ENCODE measurements at regions not wholly inside any gene's neighbourhood (a gene's known extent, or its start where the extent isn't known, plus 50 kb on each side); places are given as distances from the start of the nearest gene placed in this dataset.

DNA sequence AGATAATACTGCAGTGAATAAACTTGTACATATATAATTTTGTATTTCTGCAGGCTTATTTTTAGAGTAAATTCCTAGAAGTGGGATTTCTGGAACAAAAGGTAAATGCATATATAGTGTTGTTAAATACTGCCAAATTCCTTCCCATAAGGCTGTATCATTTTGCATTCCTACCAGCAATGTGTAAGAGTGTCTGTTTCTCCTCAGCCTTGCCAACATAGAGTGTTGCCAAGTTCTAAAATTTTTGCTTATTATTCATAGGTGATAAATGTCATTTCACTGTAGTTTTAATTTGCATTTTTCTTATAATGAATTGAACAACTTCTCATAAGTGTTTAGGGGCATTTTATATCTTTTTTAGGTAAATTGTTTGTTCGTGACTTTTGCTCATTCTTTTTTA lies 174.2 kb upstream of the ZBED5 start:
- no peak for DNase-seq
- no peak for ATAC-seq
- intact Hi-C loops (cut with DNase I), result no loop called here

DNA sequence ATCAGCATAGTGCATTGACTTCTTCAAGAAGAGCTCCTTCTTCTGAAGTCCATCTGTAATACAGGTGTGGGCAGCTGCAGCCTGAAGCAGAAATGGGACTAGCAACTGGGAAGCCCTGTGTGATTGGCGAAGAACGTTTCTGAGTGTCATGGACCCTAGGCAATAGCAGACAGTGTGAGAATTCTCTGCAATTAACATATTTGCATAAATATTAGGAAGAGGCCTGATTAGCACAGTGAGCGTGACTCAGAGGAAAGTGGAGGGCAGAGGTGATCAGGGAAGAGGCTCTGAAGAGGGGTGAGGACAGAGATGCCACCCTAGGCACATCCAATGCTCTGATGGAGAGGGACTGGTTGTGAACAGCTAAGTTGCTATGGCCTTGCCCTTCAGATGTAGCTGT lies 171.2 kb upstream of the ZBED5 start:
- ATAC-seq (no peak), DNase-seq (no peak)
- intact Hi-C loops (cut with DNase I), result no loop called here

DNA sequence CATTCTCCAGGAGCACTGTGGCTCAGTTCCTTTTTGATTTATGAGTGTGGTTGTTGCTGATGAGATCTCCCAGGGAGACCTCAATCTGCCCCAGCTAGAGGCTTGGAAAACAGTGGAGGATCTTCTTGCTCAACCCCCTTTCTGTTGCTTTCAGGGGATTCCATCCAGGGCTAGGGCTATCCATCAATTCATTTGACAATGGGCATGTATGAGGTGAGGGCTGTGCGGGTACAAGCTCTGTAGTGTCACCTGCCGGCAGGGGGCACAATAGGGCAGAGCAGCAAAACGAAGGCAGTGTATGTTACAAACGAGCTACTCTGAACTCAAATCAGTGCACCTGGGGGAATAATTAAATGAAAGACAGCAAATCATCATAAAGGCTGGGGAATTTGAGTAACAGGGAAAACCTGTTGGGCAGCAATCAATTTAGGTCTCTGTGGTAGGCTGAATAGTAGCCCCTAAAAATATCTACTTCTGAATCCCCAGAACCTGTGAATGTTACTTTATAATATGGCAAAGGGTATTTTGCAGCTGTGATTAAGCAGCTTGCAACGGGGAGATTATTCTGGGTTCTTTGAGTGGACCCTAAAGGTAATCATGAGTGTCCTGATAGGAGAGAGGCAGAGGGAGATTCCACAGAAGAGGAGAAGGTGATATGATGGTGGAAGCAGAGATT lies 170.3 kb upstream of the ZBED5 start:
- intact Hi-C loops (cut with DNase I), result no loop called here
- ATAC-seq, result peak; percentile 85 to 86
- peak; percentile 65 for DNase-seq

DNA sequence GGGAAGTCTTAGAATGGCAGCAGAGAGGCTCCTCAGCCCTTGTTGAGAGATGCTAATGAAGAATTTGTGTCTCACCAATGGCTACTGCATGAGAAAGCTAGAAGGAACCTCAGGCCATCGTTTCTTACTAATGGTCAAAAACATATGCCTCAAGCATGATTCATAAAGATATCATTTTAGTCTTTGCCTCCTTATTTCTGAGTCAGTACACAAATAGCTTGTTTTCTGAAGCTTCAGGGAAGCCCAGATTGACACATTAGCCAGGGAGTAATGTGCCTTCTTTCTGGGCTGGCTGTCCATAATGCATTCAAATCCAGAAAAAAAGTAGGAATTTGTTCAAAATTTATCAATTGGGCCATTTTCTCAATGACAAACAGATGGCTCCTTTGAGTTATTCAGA lies 169.4 kb upstream of the ZBED5 start:
- ATAC-seq (peak in 1 of 2 donors; percentile 84), DNase-seq (no peak)
- intact Hi-C loops (cut with DNase I), result no loop called here

DNA sequence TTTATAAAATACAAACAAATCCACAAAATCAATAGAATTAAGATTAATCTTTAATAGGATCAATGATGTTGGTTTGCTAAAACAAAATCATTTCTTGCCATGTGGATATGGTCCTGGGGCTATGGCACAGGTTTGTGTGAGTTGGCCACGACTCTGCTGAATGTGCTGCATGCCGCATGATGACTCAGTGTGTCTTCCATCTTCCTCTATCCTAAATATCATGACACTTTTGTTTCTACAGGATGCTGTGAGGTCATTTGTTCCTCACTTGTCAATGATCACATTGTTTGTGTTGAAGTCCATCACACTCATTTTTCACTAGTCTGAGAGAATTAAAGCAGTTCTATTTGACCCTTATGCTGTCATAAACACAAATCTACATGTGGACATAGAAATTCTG lies 167.2 kb upstream of the ZBED5 start:
- ATAC-seq (no peak), DNase-seq (no peak)
- intact Hi-C loops (cut with DNase I), result no loop called here

DNA sequence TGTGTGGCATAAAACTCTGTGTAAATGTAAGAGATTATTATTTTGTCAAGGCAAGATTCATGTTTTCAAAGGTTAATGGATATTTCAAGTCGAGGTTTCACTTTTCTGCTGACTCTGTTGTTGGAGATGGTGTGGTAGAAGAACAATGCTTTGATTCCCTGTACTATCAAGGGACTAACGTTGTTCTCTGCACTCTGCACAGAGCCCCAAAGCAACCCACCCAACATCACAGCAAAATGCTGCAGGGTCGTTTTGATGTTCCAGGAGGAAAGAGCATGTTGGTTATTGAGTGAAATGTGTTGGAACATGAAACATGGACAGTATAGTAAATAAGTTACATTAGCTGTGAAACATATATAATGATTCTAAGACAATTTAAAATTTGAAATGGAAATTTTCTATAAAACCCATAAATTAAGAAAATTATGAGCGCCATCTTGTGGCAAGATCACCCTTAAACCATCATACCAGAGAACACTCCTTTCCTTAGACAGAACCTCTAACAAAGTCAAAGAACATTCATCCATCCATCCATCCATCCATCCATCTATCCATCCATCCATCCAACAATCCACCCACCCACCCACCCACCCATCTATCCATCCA lies 164.4 kb upstream of the ZBED5 start:
- ATAC-seq (no peak), DNase-seq (no peak)
- intact Hi-C loops (cut with DNase I), result loop anchor here (2.0 to 5.0 kb wide), 4 partner anchors 89 to 230 kb away; no protein-coding TSS in a partner anchor

DNA sequence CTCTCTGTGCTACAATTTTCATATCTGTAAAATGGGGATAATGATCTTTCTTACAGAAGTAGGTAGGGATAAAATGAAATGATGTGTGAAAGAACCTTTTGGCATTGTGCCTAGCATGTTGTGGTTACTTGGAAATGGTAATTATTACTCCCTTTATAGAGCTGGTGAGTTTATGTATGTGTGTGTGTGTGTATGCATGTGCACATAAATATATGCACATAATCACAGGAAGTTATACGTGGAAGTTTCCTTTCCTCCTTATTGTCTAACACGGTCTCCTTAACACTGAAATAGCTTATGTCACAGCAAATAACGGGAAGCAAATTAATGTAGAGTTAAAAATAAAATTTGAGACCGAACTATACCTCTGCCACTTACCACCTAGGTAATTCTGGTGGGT lies 163.7 kb upstream of the ZBED5 start:
- intact Hi-C loops (cut with DNase I), result loop anchor here in 1 of 2 donors (5.0 kb wide), 2 partner anchors 89 to 229 kb away; no protein-coding TSS in a partner anchor
- no peak for DNase-seq
- ATAC-seq, result no peak

DNA sequence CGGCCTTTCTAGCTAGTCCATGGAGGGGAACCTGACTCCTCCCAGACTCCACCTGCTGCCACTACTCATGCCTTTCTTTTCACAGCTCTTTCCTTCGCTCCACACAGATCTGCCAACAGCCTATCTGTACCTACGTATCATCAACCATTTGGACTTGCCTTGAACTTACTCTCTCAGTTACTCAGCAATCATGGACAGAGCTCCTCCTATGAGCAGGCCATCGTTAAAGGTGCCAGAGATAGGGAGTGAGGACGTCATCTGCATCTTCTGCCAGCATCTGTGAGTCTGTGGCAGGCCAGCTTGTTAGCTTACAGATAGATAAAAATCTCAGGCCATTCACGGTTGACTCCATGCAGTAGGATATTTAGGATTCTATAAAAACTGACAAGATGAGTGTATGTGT lies 162.9 kb upstream of the ZBED5 start:
- ATAC-seq (peak in 1 of 2 donors; percentile 95), DNase-seq (no peak)
- intact Hi-C loops (cut with DNase I), result loop anchor here in 1 of 2 donors (5.0 kb wide), 2 partner anchors 88 to 228 kb away; no protein-coding TSS in a partner anchor

DNA sequence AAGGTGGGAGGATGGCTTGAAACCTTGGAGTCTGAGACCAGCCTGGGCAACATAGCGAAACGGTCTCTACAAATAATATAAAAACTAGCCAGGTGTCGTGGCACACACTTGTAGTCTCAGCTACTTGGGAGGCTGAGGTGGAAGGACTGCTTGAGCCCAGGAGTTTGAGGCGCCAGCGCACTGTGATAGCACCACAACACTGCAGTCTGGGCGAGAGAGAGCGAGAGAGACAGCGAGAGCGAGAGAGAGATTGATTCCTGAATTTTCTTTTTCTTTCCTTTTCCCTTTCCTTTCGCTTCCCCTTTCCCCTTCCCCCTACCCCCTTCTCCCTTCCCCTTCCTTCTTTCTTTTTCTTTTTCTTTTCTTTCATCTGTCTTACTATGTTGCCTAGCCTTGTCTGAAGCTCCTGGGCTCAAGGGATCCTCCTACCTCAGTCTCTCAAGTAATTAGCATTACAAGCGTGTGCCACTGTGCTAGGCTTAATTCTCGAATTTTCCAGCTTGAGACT lies 162.4 kb upstream of the ZBED5 start:
- DNase-seq, result no peak
- ATAC-seq, result no peak
- intact Hi-C loops (cut with DNase I), result loop anchor here in 1 of 2 donors (5.0 kb wide), 2 partner anchors 88 to 228 kb away; no protein-coding TSS in a partner anchor

DNA sequence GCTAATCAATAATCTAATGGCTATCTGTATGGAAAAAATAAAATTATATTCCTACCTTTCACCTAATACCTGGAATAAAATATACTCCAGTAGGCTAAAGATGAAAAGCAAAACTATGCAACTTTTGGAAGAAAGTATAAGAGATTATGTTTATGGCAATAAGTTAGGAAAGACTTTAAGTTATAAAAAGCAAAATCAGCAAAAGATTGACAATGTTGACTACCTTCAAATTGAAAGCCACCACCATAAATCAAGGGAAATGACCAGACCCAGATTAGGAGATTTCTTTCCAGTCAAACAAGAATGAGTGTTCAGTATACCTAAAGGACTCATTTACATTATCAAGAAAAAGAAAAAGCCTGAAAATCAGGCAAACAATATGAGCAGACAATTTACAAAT lies 159.1 kb upstream of the ZBED5 start:
- no peak for DNase-seq

DNA sequence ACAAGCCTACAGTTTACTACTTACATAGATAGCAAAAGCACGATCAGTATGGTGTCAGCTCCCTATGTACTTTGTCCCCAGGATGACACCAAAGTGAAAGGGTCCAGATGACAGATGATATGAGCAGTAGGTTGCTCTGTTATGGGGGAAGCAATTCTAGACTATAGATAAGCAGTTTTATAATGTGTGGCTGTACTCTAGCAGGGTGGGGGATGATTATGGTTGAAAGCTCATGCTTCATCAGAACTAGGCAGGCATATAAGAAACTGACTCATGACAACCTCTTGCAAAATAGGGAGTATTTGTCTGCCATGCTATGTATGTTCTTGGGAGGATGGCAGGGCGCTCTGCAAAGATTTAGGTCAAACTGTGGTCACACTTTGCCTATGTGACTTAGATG lies 158.2 kb upstream of the ZBED5 start:
- no peak for DNase-seq
- intact Hi-C loops (cut with DNase I), result no loop called here
- ATAC-seq, result no peak

More for the DNA sequence above, 159.1 kb upstream of the ZBED5 start:
- ATAC-seq, result no peak
- intact Hi-C loops (cut with DNase I), result no loop called here

DNA sequence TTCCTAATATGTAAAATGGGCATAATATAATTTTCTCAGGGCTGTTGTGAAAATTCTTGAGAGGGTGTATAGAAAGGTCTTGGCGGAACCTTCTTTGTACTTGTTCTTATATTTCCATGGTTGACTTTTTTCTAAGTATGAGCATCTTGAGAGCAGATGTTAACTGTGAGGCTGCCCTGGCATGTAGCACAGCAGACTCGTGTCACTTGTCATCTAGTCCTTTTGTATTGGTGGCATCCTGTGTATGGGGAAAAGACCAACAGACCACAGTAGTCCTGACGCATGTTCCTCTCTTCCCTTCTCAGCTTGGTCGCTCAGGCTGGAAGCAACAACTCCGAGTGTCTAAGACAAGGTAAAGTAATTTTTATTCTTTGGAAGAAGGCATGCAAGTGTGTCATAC lies 153.8 kb upstream of the ZBED5 start:
- DNase-seq, result no peak
- no peak for ATAC-seq
- intact Hi-C loops (cut with DNase I), result loop anchor here in 1 of 2 donors (2.0 kb wide), 1 partner anchor 77 kb away; no protein-coding TSS in a partner anchor

DNA sequence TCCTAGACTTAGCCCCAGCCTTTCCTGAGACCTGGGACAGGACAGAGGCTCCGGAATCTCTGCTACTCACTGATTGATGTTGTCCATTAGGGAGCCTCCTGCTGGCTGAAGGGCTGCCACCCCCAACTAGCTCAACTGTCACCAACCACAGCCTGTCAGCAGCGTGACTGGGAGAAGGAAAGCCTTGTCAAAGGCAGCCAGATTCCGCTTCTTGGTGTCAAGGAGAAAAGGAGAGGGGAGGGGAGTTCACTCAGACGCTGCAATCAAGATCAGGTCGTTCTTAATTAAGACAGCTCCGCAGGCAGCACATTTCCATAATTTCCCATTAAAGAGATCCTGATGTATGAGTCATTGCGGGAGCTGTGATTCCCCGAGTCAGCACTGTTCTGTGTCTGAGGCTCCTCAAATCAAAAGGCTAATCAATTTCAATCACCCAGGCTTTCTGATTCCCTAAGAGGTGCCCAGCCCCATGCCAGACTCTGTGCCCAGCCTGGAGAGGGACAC lies 152.8 kb upstream of the ZBED5 start:
- DNase-seq (peak; percentile 39), ATAC-seq (peak; percentile 82 to 89)
- intact Hi-C loops (cut with DNase I), result loop anchor here in 1 of 2 donors (2.0 kb wide), 1 partner anchor 76 kb away; no protein-coding TSS in a partner anchor

DNA sequence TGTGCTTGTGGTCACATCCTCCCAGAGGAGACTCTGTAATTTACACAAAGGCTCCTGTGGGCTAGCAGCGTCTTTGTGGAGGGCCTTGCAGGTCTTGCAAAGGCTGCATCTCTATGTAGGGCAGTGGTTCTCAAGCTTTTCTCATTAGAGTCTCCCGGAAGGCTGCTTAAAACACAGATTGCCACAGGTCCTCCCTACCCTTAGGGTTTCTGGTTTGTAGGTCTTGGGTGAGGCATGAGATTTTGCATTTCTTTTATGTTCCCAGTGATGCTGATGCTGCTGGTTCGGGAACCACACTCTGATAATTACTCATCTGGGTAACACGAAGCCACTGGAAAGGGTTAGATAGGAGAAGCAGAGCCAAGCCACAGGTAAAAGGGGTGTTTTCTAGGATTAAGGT lies 151.3 kb upstream of the ZBED5 start:
- DNase-seq, result no peak
- ATAC-seq, result no peak
- intact Hi-C loops (cut with DNase I), result no loop called here

DNA sequence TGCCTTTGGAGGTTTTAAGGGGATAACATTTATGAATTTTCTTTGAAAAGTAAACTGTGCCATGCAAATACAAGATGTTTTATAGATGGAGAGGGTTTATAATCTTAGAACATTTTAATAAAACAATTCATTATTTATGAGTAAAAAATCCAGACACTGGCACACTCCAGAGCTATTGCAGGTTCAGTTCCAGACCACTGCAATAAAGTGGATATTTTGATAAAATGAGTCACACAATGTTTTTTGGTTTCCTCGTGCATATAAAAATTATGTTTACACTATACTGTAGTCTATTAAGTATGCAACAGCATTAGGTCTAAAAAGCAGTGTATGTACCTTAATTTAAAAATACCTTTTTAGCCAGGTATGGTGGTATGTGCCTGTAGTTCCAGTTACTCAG lies 146.2 kb upstream of the ZBED5 start:
- intact Hi-C loops (cut with DNase I), result no loop called here
- DNase-seq (no peak), ATAC-seq (no peak)

DNA sequence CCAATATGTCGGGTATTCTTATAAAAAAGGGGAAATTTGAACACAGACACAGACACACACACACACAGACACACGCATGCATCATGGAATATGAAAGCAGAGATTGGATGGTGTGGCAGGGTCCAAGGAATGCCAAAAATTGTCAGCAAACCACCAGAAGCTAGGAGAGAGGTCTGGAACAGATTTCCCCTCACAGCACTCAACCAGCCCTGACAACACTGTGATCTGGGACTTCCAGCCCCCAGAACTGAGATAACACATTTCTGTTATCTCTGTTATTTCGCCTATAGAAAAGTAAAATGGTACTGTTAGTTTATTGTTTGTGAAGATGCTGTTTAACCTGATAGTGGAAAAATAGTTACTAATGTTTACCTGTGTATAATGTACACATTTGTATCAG lies 145.4 kb upstream of the ZBED5 start:
- ATAC-seq (no peak), DNase-seq (no peak)
- intact Hi-C loops (cut with DNase I), result no loop called here

DNA sequence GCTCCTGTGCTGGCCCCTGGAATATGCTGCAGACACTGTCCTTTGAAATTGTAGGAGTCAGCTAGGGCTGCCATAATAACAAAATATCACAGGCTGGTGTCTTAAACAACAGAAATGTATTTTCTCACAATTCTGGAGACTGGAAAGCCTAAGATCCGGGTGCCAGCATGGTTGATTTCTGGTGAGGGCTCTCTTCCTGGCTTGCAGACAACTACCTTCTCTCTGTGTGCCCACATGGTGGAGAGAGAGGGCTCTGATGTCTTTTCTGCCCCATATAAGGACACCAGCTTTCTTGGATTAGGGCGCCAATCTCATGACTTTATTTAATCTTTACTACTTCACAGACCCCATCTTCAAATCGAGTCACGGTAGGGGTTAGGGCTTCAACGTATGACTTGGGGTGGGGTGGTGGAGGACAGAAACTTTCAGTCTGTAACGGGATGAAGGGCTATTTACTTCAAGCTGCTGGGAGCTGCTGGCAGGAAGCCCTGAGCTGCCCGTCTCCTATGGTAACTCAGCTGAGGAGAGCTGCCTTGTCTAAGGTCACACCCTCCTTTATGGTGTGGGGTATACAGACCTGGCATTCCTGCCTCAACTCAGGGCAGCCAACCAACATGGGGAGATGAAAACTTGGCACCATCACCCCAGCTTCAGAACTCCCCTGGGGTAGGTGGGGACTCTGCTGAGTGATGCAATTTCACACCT lies 142.9 kb upstream of the ZBED5 start:
- intact Hi-C loops (cut with DNase I), result no loop called here
- DNase-seq (no peak), ATAC-seq (peak in 1 of 2 donors; percentile 61)

DNA sequence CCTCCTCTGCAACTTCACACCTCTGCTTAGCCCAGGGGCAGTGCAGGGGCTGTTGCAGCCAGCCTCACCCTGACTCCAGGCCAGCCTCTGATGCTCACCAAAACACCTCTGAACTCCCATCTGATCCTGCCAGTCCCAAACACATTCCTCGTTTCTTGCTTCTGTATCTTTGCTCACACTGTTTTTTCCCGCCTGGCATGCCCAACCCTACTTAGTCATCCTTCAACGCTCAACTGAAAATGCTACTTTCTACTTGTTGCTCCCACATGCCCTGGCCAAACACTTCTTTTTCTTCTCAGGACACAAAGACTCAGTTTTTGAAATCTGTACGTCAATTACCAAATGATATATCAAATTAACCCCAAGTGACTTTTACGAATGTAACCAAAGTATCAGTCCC lies 140.8 kb upstream of the ZBED5 start:
- ATAC-seq, result no peak
- DNase-seq, result no peak
- intact Hi-C loops (cut with DNase I), result no loop called here

DNA sequence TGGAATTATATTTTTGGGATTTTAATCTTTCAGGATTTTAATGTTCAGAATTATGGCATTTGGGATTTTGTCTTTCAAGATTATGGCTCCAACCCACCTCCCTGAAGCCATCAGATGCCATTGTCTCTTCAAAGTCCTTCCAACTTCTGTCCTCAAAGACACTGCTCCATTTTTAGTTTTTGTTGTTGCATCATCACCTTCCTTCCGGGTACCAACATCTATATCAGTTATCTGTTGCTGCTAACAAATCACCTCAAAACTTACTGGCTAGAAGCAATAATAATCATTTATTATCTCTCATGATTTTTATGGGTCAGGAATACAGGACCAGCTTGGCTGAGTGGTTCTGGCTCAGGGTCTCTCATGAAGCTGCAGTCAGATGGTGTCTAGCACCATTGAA lies 138.8 kb upstream of the ZBED5 start:
- DNase-seq (no peak), ATAC-seq (no peak)
- intact Hi-C loops (cut with DNase I), result no loop called here

DNA sequence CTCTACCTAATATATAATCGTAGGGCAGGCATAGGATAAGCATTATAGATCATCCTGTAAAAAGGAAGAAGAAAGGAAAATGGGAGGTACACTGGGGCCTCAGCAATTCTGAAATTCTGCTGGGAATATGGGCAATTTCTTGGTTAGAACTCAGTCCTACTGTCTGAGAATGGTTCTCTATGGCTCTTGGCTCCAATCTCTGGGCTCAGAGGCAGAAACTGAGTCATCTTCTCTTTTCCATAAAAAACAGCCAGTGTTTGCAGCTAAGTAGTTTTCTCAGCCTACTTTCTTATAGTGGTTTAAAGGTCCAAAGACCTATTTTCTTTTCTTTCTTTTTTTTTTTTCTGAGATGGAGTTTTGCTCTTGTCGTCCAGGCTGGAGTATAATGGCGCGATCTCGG lies 135.8 kb upstream of the ZBED5 start:
- DNase-seq (no peak), ATAC-seq (no peak)
- intact Hi-C loops (cut with DNase I), result no loop called here

All from left cardiac atrium (tissue), 4 donors.